HG03097 (cell line): ENCODE measurements at regions not wholly inside any gene's neighbourhood (a gene's known extent, or its start where the extent isn't known, plus 50 kb on each side); places are given as distances from the start of the nearest gene placed in this dataset.

Experiments used
- ATAC-seq: cut with Tn5 transposase; IDR thresholded peaks from one replicate; pipeline ENCODE4 v1.9.1; 2021; ENCODE audit not compliant: unreplicated experiment, low FRiP score

DNA sequence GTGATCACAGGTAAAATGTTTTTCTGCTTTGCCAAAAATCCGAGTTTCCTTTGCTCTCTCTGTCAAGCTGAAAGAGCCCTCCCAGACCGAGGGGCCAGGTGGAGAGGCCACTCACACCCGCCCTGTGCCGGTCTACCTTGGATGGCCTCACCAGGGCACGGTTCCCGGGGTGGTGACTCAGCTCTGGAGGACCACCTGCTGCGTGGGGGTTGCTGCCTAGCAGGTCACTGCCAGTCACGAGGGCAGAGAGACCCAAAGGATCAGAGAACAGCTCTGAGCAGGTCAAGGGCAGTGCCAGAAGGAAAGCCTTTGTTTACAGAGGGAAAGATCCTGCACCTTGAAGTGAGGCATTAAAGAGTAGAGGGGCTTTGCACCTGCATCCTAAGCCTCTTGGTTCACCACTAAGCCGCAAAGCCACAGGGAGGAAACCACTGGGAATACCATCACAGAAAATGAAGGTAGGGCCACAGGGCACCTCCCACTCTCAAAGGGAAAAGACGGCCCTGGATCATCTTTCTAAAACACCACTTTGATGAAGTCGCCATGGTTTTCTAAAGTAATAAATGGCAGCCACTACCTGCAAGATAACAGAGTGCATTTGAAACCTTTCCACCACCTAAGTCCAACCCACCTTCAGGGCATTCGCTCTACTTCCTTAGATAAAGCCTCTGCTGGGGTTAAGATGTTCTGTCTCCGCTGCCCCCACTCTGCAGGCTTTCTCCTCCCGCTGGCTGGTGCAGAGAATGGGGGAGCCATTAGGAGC, 160.3 kb upstream of the KLF14 start:
- ATAC-seq, result no peak

DNA sequence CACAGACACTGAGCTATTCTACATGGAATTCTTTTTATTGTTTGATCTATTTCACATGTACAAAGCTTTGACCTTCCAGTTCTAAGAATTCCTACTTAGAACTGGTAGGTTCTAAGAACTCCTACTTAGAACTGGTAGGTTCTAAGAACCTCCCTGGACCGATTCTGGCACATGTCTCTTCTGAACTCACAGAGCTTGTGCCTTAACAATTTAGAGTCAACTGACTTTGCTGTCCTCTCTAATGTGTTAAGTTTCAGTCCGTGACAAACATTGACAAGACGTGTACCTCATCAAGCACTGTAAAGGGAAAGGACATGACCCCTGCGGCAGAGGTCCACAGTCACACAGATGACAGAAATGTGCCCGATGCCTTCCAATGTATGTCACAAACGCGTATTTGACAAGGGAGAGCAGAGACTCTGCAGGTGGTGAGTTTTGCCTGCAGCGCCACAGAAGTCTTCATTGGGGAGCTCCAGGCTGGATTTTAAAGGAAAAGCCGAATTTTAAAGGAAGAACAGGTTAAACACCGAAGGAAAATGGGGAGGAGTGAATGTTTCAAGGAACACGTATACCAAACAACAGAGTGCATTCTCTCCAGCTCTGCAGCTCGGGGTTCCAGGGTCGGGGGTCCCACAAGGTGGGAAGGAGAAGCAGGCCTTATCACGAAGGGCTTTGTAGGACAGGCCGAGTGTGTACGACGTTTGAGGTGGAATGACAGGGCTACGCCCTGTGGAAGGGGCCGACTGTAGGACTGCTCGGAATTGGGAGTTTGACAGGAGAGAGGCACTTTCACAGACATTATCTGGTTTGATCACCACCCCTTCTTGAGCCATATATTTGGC, 161.1 kb upstream of the KLF14 start:
- ATAC-seq, result no peak

DNA sequence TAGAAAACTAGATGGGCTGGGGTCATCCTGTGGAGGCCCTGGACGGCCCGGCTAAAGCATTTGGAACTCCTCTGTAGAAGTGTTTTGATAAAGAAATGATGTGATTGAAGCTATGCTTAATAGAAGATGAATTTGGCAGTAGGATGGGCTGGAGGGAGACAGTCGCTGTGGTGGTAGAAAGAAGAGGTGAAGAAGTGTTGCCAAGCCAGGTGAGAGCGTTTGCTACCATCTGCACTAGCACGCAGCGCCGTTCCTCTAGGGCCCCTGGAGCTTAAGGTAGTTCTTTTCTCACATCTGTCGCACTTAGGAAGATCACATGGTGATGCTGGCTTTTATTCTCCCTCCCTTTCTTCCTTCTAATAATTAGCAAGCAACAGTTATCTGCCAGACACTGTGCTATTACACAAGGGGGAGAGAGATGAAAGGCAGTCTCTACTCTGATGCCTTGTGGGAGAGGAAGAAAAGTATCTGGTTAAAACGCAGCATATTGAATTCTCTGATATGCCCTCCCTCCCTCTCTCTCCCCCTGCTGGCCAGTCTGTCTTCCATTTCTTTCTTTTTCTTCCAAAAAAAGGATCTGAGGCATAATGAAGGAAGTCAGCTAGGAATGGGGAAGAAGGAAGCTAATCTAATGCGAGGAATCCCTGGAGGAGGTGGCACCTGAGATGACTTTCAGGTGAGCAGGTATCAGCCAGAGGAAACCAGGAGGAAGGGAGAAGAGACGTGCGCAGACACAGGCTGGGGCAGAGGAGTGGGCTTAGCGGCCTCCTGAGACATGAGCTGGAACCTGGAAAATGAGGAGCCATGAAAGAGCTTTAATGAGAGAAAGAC, 162.3 kb upstream of the KLF14 start:
- ATAC-seq, result no peak

DNA sequence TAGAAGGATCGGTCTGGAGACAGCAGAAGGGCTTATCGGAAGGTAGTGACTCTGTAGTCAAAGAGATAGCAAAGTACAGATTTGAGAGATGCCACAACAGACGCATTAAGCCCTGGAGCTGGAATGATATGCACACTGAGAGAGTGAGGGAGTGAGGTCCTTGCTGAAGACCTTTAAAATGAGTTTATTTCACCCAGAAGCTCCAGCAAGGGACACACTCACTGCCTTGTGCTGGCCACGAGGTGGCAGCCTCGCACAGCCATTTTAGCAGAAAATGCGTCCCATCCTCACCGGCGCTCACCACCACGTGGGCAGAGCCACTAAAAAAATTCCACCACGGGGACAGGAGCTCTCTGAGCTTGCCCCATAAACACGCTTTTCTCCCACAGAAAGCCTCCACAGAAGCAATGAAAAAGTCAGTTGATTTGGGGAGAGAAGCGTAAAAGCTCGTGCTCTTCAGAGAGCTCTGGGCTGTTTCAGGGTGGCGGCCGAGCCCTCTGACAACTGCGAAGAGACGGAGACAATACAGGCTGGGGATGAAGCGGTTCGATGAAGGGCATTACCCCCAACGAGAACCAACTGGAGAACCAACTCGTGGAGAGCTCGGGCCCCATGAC, 163.0 kb upstream of the KLF14 start:
- no peak for ATAC-seq

DNA sequence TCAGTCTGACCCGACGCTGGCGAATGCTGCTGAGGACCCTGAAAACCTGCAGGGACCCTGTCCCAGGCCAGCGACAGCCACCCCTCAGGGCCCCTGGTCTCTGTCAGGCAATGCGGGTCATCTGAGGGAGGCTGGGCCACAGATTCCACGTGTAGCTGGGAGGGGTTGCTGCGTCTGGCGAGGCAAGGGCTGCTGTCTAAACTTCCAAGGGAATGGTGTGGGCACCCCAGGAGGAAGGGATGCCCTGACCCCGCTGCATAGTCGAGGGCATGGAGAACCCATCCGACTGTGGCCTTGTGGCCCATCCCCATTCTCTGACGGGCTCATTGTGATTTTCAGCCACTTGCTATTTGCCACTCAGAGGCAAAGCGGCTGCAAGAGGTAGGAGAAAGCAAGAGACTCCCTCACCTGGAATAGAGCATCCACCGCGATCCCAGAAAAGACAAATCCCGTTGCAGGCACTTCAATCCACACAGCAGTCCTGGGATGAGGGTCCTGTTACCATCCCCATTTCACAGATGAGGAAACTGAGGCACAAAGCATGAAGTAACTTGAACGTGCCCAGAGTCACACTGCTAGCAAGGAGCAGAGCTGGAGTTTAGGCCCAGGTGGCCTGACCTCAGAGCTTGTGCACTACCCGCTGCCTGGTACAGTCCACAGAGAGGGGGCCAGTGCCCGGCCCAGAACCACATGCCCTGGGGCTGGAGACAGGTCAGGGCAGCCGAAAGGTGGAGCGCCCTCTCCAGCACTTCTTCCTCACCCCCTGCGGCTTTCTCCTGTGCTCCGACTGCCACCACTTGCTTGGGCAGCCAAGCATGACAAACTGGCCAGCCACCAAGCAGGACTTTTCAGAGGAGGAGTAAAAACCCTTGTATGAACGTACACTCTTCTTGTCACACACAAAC, 163.8 kb upstream of the KLF14 start:
- no peak for ATAC-seq

DNA sequence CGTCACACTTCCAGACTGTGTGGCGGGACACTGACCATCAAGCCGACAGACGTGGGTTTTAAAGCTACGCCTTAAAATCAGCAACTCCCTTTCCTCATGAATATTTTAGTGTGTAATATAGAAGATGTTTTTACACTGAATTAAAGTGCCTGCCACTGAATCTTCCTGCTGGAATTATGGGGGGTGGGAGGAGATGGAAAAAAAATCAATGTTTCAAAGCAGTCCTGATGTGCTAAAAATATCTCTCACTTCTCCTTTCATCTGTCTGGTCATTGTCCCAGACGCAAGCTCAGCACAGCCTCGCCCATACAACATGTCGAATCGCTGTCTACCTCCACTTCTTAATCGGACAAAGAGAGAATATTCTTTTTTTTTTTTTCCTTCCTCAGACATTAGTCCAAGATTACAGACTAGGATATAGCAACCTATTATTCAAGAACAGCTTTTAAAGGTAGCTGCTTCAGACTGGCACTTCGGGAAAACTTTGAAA, 165.1 kb upstream of the KLF14 start:
- ATAC-seq, result no peak

DNA sequence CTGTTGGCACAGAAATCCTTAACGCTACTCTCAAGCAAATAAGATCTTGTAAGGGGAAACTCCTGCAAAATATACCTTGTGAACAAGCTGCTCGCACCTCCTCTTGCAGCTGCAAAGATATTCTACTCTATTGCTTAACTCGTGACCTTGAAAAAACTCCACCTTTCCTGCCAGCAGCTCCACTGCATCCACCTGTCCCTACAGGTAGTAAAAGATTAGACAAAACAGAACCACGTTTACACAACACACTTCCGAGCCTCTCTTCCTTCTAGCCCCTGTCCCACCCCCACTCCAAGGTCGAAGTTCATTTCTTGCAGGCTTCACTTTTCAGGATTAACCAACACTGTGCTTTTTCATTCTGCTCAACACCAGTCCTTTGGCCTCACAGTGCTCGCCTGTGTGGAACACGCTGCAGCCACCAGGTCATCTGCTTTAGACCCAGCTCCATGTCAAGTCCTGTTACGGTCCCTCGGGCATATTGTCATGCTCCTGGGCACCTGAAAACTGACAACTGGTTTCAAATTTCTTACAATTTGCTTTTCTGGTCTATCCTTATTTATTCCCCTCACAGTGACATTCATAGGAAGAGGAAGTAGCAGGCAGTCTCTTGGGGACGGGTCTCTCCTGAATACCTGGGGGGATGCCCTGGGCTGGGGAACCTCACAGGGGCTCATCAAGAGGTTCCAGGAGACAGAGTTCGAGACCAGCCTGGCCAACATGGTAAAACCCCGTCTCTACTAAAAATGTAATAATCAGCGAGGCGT, 165.8 kb upstream of the KLF14 start:
- no peak for ATAC-seq

DNA sequence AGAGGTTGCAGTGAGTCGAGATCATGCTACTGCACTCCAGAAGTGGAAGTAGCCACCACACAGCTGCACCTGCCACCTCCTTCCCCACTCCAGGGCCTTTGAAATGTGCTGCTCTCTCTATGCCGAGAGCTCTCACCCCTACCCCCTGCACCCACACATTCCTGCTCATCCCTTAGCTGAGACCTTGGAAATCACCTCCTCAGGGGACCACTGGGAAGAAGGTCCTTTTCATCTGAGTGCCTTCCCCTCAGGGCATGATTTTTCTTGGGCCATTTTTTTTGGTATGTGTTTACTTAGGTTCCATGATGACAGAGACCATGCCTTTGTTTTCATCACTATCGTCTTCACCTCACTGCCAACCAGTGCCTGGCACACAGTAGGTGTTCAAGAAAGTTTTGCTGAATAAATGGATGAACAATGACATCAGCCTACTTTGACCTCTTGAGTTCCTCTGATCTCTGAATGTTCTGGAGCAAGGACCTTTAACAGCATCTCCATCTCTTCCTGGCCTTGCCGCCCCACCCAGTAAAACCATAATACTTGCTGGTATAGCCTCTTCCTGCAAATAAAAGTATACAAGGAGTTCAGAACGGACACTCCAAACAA, 166.6 kb upstream of the KLF14 start:
- ATAC-seq, result no peak

DNA sequence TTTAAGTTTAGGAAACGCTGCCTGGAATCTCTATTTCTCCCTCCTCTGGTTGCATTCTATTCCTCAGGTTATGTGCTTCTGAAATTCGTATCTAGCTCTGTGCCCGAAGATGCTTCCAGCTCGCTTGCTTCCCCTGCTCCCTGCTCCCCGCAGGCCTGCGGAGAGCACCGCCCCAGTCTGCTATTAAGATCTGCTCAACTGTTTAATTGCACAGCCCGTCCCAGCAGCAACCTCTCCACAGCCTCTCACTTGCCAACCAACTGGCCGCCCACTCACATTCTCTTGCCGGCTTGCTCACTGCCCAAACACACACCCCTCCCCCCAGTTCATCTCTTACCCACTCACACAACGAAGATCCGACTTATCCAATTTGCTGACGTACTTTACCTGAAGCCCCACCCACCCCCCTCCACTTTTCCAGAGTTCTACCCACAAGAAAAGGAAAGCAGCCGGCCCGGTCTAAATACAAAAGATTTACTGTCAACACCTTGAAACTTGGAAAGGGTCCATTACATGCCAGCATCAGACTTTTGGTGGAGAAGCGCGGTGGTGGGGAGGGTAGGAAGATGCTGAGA, 167.3 kb upstream of the KLF14 start:
- no peak for ATAC-seq

DNA sequence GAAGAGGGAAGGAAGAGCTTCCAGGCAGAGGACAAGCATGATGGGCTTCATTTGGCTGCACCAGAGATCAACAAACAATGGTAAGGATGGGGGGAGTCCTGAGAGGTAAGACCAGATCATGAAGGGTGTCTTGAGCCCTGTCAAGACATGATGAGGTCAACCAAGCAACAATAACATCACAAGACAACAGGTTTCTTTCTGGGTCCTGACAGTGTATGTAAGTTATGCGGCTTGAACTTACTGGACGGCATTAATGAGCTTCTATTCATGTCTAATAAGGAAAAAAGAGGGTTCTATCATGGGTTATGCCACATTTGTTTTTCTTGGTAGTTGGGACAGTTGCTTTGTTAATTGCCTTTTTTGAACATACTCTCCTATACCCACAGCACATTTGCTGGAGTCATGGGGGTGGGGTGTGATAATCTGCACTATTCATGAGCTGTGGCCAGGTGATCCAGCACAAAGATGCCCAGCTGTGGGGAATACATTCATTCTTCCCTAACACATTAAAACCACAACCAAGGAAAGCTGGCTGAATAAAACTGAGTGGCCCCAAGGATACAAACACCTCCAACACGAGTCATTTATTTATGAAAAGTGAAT, 168.8 kb upstream of the KLF14 start:
- no peak for ATAC-seq

DNA sequence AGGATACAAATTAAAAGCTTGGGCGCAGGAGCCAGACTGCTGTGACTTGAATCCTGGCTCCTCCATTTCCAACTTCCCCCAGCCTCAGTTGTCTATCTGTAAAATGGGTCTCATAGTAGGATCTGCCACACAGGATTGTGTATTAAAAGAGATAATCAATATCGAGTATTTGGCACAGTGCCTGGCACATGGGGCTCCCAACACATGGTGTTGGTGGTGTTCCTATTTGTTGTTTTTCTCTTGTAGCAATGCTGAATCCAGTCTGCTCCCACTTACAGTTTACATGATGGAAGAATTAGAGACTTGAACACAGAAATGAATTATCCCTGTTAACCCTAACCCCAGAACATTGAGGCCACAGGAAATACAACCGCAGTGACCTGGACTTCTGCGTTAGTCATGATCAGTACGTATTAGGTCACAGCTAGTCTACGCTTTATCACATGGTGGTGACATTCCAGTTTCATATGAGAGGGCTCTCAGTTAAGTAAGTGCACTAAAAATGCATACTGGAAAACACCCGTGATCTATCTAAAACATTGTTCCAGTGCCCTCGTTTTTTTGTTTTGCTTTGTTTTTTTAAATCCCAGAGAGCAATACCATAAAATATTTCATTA, 169.5 kb upstream of the KLF14 start:
- ATAC-seq, result no peak

DNA sequence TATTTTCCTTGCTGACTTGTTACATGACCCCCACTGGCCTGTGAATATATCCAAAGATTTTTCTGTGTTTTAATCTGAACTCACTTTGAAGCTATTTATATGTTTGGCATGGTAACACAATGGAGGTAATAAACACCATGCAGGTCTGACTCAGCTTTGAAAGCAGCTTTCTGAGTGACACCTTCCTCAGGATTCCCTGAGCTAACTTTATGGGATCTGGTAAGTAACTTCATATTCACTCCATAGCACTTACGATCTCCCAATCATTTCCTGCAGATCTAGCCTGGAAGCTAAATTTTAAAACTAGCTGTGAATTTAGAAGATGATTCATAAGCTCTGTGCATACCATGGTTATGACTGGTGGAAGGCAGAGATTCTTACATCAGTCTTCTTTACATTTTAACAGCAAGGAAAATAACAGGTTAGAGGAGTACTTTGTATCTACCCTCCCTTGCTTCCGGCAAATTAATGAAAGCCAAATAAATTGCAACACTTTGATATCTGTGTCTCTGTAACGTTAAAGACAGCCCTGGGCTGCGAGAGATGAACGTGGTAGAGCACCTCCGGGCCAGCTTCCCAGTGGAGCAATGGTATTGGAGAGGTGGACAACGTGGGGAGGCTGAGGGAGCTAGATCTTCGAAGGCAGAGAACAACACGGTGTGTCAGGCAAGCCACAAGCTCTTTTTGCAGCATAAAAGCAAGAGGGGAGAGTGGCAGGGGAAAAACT, 170.2 kb upstream of the KLF14 start:
- ATAC-seq, result no peak

DNA sequence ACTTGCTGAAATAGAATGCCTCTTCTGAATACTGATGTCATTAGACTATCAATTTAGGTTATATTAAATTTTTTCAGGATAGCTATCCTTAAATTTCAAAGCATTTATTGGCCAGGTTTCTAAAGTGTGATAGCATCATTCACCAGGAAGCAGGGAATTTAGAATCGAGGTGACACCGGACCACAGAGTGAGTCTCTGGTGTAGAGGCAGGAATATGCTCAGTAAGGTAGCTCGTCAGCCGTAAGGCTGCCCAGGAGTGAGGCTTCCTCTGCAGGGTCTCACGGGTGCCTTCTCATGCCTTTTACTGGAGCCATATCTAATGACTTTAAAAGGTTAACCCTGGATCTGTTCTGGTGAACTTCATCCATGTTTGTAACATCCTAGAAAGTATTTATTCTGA, 170.8 kb upstream of the KLF14 start:
- ATAC-seq, result no peak

DNA sequence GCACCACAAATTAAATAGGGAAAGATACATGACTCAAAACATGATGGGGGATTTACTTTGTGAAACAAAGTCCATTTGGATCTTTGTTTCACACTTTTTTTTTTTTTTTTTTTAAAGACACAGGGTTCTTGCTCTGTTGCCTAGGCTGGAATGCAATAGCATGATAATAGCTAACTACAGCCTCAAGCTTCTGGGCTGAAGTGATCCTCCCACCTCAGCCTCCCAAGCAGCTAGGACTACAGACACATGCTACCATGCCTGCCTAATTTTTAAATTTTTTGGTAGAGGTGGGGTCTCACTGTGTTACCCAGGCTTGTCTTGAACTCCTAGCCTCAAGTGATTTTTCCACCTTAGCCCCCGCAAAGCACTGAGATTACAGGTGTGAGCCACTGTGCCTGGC, 172.6 kb upstream of the KLF14 start:
- no peak for ATAC-seq

DNA sequence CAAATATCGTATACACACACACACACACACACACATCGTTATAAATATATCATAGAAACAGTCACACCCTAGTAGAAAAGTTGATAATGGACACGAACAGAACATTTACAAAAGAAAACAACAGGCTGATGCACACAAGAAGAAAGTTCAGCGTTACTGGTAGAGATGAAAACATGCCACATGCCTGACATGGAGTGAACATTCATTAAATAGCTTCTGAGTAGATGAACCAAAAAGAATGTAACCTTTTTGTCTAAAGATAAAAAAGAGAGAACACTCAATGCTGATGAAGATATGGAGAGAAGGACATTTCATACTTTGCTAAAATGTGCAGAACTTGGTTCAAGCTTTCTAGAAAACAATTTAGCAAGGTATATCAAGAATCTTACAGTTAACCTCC, 173.4 kb upstream of the KLF14 start:
- no peak for ATAC-seq

DNA sequence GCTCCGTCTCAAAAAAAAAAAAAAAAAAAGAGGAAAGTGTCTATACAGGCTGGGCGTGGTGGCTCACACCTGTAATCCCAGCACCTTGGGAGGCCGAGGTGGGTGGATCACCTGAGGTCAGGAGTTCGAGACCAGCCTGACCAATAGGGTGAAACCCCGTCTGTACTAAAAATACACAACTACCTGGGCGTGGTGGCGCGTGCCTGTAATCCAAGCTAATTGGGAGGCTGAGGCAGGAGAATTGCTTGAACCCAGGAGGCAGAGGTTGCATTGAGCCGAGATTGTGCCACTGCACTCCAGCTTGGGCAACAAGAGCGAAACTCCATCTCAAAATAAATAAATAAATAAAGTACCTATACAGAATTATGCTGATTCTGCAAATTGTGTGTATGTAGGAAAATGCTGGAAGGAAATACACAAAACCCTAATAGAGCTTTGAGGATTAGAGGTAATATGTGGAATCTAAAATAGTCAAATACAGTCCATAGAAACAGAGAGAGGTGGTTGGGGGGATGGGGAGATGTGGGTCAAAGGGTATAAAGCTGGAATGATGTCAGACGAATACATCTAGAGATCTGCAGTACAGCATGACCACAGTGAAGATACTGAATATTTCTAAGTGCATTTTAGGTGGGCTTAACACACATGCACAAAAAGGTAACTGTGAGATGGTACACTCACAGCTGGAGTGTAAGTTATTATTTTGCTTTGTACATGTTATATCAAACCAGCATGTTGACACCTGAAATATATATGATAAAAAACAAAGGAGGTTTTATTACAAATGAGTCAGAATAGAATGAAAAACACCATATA, 174.5 kb upstream of the KLF14 start:
- no peak for ATAC-seq
